ENCODE measurements at regions not wholly inside any gene's neighbourhood (a gene's known extent, or its start where the extent isn't known, plus 50 kb on each side); places are given as distances from the start of the nearest gene placed in this dataset.

- TF ChIP-seq, protein P1, sequence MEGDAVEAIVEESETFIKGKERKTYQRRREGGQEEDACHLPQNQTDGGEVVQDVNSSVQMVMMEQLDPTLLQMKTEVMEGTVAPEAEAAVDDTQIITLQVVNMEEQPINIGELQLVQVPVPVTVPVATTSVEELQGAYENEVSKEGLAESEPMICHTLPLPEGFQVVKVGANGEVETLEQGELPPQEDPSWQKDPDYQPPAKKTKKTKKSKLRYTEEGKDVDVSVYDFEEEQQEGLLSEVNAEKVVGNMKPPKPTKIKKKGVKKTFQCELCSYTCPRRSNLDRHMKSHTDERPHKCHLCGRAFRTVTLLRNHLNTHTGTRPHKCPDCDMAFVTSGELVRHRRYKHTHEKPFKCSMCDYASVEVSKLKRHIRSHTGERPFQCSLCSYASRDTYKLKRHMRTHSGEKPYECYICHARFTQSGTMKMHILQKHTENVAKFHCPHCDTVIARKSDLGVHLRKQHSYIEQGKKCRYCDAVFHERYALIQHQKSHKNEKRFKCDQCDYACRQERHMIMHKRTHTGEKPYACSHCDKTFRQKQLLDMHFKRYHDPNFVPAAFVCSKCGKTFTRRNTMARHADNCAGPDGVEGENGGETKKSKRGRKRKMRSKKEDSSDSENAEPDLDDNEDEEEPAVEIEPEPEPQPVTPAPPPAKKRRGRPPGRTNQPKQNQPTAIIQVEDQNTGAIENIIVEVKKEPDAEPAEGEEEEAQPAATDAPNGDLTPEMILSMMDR (IDR thresholded peaks at IDR 0.05): no peak
- TF ChIP-seq POLR2A (IDR thresholded peaks at IDR 0.05): no peak
These were observed 160.6 kb downstream of the C9orf152 start for GRCh38 chr9:110047232-110047954.
